ENCODE measurements at regions not wholly inside any gene's neighbourhood (a gene's known extent, or its start where the extent isn't known, plus 50 kb on each side); places are given as distances from the start of the nearest gene placed in this dataset.

- H3K79me2 ChIP-seq (ENCODE audit: control insufficient read depth, insufficient read depth, low read length): no peaks in the 10 kb centered on the region
- no peak for DNase-seq
- no CpG with 5 or more reads among the region's 38 CpGs for WGBS (ENCODE audit: extremely low coverage, insufficient coverage, low lambda C conversion rate)
Measured at GRCh38 chrX:1031521-1032430, 180.7 kb downstream of the CRLF2 start.

GRCh38 chrX:1029494-1029893 lies 183.0 kb downstream of the CRLF2 start:
- whole genome bisulfite sequencing (ENCODE audit: extremely low coverage, insufficient coverage, low lambda C conversion rate): no CpG with 5 or more reads among the region's 15 CpGs
- H2BK120ac ChIP-seq (ENCODE audit: low read depth, low read length): no peak overlapping the region
- H3K18ac ChIP-seq (ENCODE audit: low read length): no peak overlapping the region
- H3K27ac ChIP-seq (ENCODE audit: low read depth, low read length): no peak overlapping the region
- no peak for DNase-seq
- H3K4ac ChIP-seq (ENCODE audit: low read depth, low read length): no peak overlapping the region
- no peaks in the 10 kb centered on the region for H3K36me3 ChIP-seq (ENCODE audit: control insufficient read depth, insufficient read depth, low read length)
- no peak overlapping the region for H2BK15ac ChIP-seq (replicated peaks; ENCODE audit: low read depth)
- no peak overlapping the region for H4K5ac ChIP-seq (ENCODE audit: low read length)
- H3K79me2 ChIP-seq (ENCODE audit: control insufficient read depth, insufficient read depth, low read length): no peaks in the 10 kb centered on the region
- no peaks in the 10 kb centered on the region for H3K79me1 ChIP-seq (ENCODE audit: low read length)
- H4K8ac ChIP-seq (ENCODE audit: low read depth, low read length): no peak overlapping the region
- H3K23ac ChIP-seq (ENCODE audit: low read length): no peak overlapping the region
- no peak overlapping the region for H3K56ac ChIP-seq (ENCODE audit: low read length)
- no peak overlapping the region for H3K4me2 ChIP-seq (ENCODE audit: low read length)
- no peak overlapping the region for H2BK5ac ChIP-seq (ENCODE audit: low read length)
- H3K4me3 ChIP-seq (ENCODE audit: low read length): no peak overlapping the region
- no peaks in the 10 kb centered on the region for H3K27me3 ChIP-seq (ENCODE audit: insufficient read depth, low read length, poor library complexity)
- no peak overlapping the region for H2AK5ac ChIP-seq (ENCODE audit: low read length)
- H3K9ac ChIP-seq (ENCODE audit: low read length): no peak overlapping the region
- H3K4me1 ChIP-seq (ENCODE audit: control insufficient read depth, low read depth, low read length): no peaks in the 10 kb centered on the region

More at GRCh38 chrX:1031521-1032430, 180.7 kb downstream of the CRLF2 start:
- no peak overlapping the region for H3K9ac ChIP-seq (ENCODE audit: low read length)
- no peaks in the 10 kb centered on the region for H3K27me3 ChIP-seq (ENCODE audit: insufficient read depth, low read length, poor library complexity)
- H3K4me1 ChIP-seq (ENCODE audit: control insufficient read depth, low read depth, low read length): no peaks in the 10 kb centered on the region
- no peak overlapping the region for H3K4me3 ChIP-seq (ENCODE audit: low read length)
- H3K27ac ChIP-seq (ENCODE audit: low read depth, low read length): no peak overlapping the region
- no peak overlapping the region for H2AK5ac ChIP-seq (ENCODE audit: low read length)
- no peak overlapping the region for H2BK15ac ChIP-seq (replicated peaks; ENCODE audit: low read depth)
- no peak overlapping the region for H2BK120ac ChIP-seq (ENCODE audit: low read depth, low read length)
- H3K18ac ChIP-seq (ENCODE audit: low read length): no peak overlapping the region
- H3K4ac ChIP-seq (ENCODE audit: low read depth, low read length): no peak overlapping the region
- H3K23ac ChIP-seq (ENCODE audit: low read length): no peak overlapping the region
- no peak overlapping the region for H4K5ac ChIP-seq (ENCODE audit: low read length)
- H3K79me1 ChIP-seq (ENCODE audit: low read length): no peaks in the 10 kb centered on the region
- no peak overlapping the region for H3K4me2 ChIP-seq (ENCODE audit: low read length)
- H3K36me3 ChIP-seq (ENCODE audit: control insufficient read depth, insufficient read depth, low read length): no peaks in the 10 kb centered on the region
- H4K8ac ChIP-seq (ENCODE audit: low read depth, low read length): no peak overlapping the region
- no peak overlapping the region for H2BK5ac ChIP-seq (ENCODE audit: low read length)
- no peak overlapping the region for H3K56ac ChIP-seq (ENCODE audit: low read length)

GRCh38 chrX:1027680-1028079 lies 184.8 kb downstream of the CRLF2 start:
- Histone ChIP-seq H2BK120ac (ENCODE audit: low read depth, low read length) (no peak overlapping the region), H3K79me1 (ENCODE audit: low read length) (no peaks in the 10 kb centered on the region), H3K4ac (ENCODE audit: low read depth, low read length) (no peak overlapping the region), H4K8ac (ENCODE audit: low read depth, low read length) (no peak overlapping the region), H2BK5ac (ENCODE audit: low read length) (no peak overlapping the region), H3K4me2 (ENCODE audit: low read length) (no peak overlapping the region), H3K27me3 (ENCODE audit: insufficient read depth, low read length, poor library complexity) (no peaks in the 10 kb centered on the region), H2AK5ac (ENCODE audit: low read length) (no peak overlapping the region), H4K5ac (ENCODE audit: low read length) (no peak overlapping the region), H3K4me1 (ENCODE audit: control insufficient read depth, low read depth, low read length) (no peaks in the 10 kb centered on the region), H3K79me2 (ENCODE audit: control insufficient read depth, insufficient read depth, low read length) (no peaks in the 10 kb centered on the region), H3K23ac (ENCODE audit: low read length) (no peak overlapping the region), H3K4me3 (ENCODE audit: low read length) (no peak overlapping the region), H3K27ac (ENCODE audit: low read depth, low read length) (no peak overlapping the region), H3K18ac (ENCODE audit: low read length) (no peak overlapping the region), H2BK15ac (replicated peaks; ENCODE audit: low read depth) (no peak overlapping the region), H3K9ac (ENCODE audit: low read length) (no peak overlapping the region), H3K56ac (ENCODE audit: low read length) (no peak overlapping the region), H3K36me3 (ENCODE audit: control insufficient read depth, insufficient read depth, low read length) (no peaks in the 10 kb centered on the region)
- no peak for DNase-seq

- no peak overlapping the region for H2BK120ac ChIP-seq (ENCODE audit: low read depth, low read length)
- H3K4me1 ChIP-seq (ENCODE audit: control insufficient read depth, low read depth, low read length): no peaks in the 10 kb centered on the region
- no peak overlapping the region for H4K5ac ChIP-seq (ENCODE audit: low read length)
- H3K79me2 ChIP-seq (ENCODE audit: control insufficient read depth, insufficient read depth, low read length): no peaks in the 10 kb centered on the region
- no peak overlapping the region for H3K56ac ChIP-seq (ENCODE audit: low read length)
- H3K9ac ChIP-seq (ENCODE audit: low read length): no peak overlapping the region
- no peak overlapping the region for H3K4ac ChIP-seq (ENCODE audit: low read depth, low read length)
- no peak overlapping the region for H3K4me3 ChIP-seq (ENCODE audit: low read length)
- H3K18ac ChIP-seq (ENCODE audit: low read length): no peak overlapping the region
- no peak overlapping the region for H2BK5ac ChIP-seq (ENCODE audit: low read length)
- no peak overlapping the region for H3K23ac ChIP-seq (ENCODE audit: low read length)
- no peak overlapping the region for H2AK5ac ChIP-seq (ENCODE audit: low read length)
- WGBS (ENCODE audit: extremely low coverage, insufficient coverage, low lambda C conversion rate): no CpG with 5 or more reads among the region's 18 CpGs
- no peaks in the 10 kb centered on the region for H3K36me3 ChIP-seq (ENCODE audit: control insufficient read depth, insufficient read depth, low read length)
- H2BK15ac ChIP-seq (replicated peaks; ENCODE audit: low read depth): no peak overlapping the region
- H3K79me1 ChIP-seq (ENCODE audit: low read length): no peaks in the 10 kb centered on the region
- H3K27me3 ChIP-seq (ENCODE audit: insufficient read depth, low read length, poor library complexity): no peaks in the 10 kb centered on the region
- DNase-seq: no peak
- no peak overlapping the region for H3K27ac ChIP-seq (ENCODE audit: low read depth, low read length)
- no peak overlapping the region for H4K8ac ChIP-seq (ENCODE audit: low read depth, low read length)
- H3K4me2 ChIP-seq (ENCODE audit: low read length): no peak overlapping the region
Measured at GRCh38 chrX:1027133-1027532, 185.3 kb downstream of the CRLF2 start.

GRCh38 chrX:1026263-1027015 lies 186.0 kb downstream of the CRLF2 start:
- Histone ChIP-seq H3K4ac (ENCODE audit: low read depth, low read length) (no peak overlapping the region), H3K56ac (ENCODE audit: low read length) (no peak overlapping the region), H3K27ac (ENCODE audit: low read depth, low read length) (no peak overlapping the region), H3K23ac (ENCODE audit: low read length) (no peak overlapping the region), H2BK5ac (ENCODE audit: low read length) (no peak overlapping the region), H3K4me2 (ENCODE audit: low read length) (no peak overlapping the region), H3K27me3 (ENCODE audit: insufficient read depth, low read length, poor library complexity) (no peaks in the 10 kb centered on the region), H3K36me3 (ENCODE audit: control insufficient read depth, insufficient read depth, low read length) (no peaks in the 10 kb centered on the region), H3K79me2 (ENCODE audit: control insufficient read depth, insufficient read depth, low read length) (no peaks in the 10 kb centered on the region), H2BK15ac (replicated peaks; ENCODE audit: low read depth) (no peak overlapping the region), H3K4me3 (ENCODE audit: low read length) (no peak overlapping the region), H3K79me1 (ENCODE audit: low read length) (no peaks in the 10 kb centered on the region), H4K5ac (ENCODE audit: low read length) (no peak overlapping the region), H2AK5ac (ENCODE audit: low read length) (no peak overlapping the region), H4K8ac (ENCODE audit: low read depth, low read length) (no peak overlapping the region), H3K18ac (ENCODE audit: low read length) (no peak overlapping the region), H3K9ac (ENCODE audit: low read length) (no peak overlapping the region), H2BK120ac (ENCODE audit: low read depth, low read length) (no peak overlapping the region), H3K4me1 (ENCODE audit: control insufficient read depth, low read depth, low read length) (no peaks in the 10 kb centered on the region)
- DNase-seq: no peak
- WGBS (ENCODE audit: extremely low coverage, insufficient coverage, low lambda C conversion rate): no CpG with 5 or more reads among the region's 13 CpGs
